ENCODE measurements at regions not wholly inside any gene's neighbourhood (a gene's known extent, or its start where the extent isn't known, plus 50 kb on each side); places are given as distances from the start of the nearest gene placed in this dataset.

GRCh38 chr6:21514288-21514687, 79.3 kb upstream of the SOX4 start:
- H3K27ac ChIP-seq (ENCODE audit: low read depth, low read length) = no peak overlapping the region
- no peak overlapping the region for H3K9ac ChIP-seq (ENCODE audit: low read length)
- no peak overlapping the region for H3K4me3 ChIP-seq (ENCODE audit: low read depth, low read length)
- no peaks in the 10 kb centered on the region for H3K27me3 ChIP-seq (ENCODE audit: control insufficient read depth, insufficient read depth, low read length)
- H3K9me3 ChIP-seq (ENCODE audit: control insufficient read depth, insufficient read depth, low read depth, low read length) = no peaks in the 10 kb centered on the region
- H3K36me3 ChIP-seq (ENCODE audit: control insufficient read depth, insufficient read depth, low read length) = no peaks in the 10 kb centered on the region
- H3K4me1 ChIP-seq (ENCODE audit: control insufficient read depth, insufficient read depth, low read length) = no peaks in the 10 kb centered on the region

GRCh38 chr6:21518317-21518716, 75.2 kb upstream of the SOX4 start:
- Histone ChIP-seq H3K27me3 (ENCODE audit: control insufficient read depth, insufficient read depth, low read length) (no peaks in the 10 kb centered on the region), H3K4me3 (ENCODE audit: low read depth, low read length) (no peak overlapping the region), H3K9me3 (ENCODE audit: control insufficient read depth, insufficient read depth, low read depth, low read length) (no peaks in the 10 kb centered on the region), H3K36me3 (ENCODE audit: control insufficient read depth, insufficient read depth, low read length) (no peaks in the 10 kb centered on the region), H3K9ac (ENCODE audit: low read length) (no peak overlapping the region), H3K27ac (ENCODE audit: low read depth, low read length) (no peak overlapping the region), H3K4me1 (ENCODE audit: control insufficient read depth, insufficient read depth, low read length) (peaks cover 2% of the 10 kb centered on the region; the same call in 1 of the 2 replicates)

- Histone ChIP-seq H3K4me3 (ENCODE audit: low read depth, low read length) (no peak overlapping the region), H3K27me3 (ENCODE audit: control insufficient read depth, insufficient read depth, low read length) (no peaks in the 10 kb centered on the region), H3K36me3 (ENCODE audit: control insufficient read depth, insufficient read depth, low read length) (no peaks in the 10 kb centered on the region), H3K9ac (ENCODE audit: low read length) (no peak overlapping the region), H3K4me1 (ENCODE audit: control insufficient read depth, insufficient read depth, low read length) (peaks cover 9% of the 10 kb centered on the region), H3K9me3 (ENCODE audit: control insufficient read depth, insufficient read depth, low read depth, low read length) (no peaks in the 10 kb centered on the region), H3K27ac (ENCODE audit: low read depth, low read length) (no peak overlapping the region)
Measured at GRCh38 chr6:21519642-21520041, 73.9 kb upstream of the SOX4 start.

- H3K36me3 ChIP-seq (ENCODE audit: control insufficient read depth, insufficient read depth, low read length) = no peaks in the 10 kb centered on the region
- H3K9ac ChIP-seq (ENCODE audit: low read length) = no peak overlapping the region
- no peaks in the 10 kb centered on the region for H3K9me3 ChIP-seq (ENCODE audit: control insufficient read depth, insufficient read depth, low read depth, low read length)
- no peak overlapping the region for H3K4me3 ChIP-seq (ENCODE audit: low read depth, low read length)
- no peak overlapping the region for H3K27ac ChIP-seq (ENCODE audit: low read depth, low read length)
- H3K27me3 ChIP-seq (ENCODE audit: control insufficient read depth, insufficient read depth, low read length) = no peaks in the 10 kb centered on the region
- peaks cover 9% of the 10 kb centered on the region for H3K4me1 ChIP-seq (ENCODE audit: control insufficient read depth, insufficient read depth, low read length)
Measured at GRCh38 chr6:21521276-21521675, 72.3 kb upstream of the SOX4 start.

GRCh38 chr6:21522143-21522747, 71.3 kb upstream of the SOX4 start:
- H3K9ac ChIP-seq (ENCODE audit: low read length) = no peak overlapping the region
- H3K4me1 ChIP-seq (ENCODE audit: control insufficient read depth, insufficient read depth, low read length) = peaks cover 9% of the 10 kb centered on the region
- no peak overlapping the region for H3K4me3 ChIP-seq (ENCODE audit: low read depth, low read length)
- H3K9me3 ChIP-seq (ENCODE audit: control insufficient read depth, insufficient read depth, low read depth, low read length) = no peaks in the 10 kb centered on the region
- no peak overlapping the region for H3K27ac ChIP-seq (ENCODE audit: low read depth, low read length)
- no peaks in the 10 kb centered on the region for H3K27me3 ChIP-seq (ENCODE audit: control insufficient read depth, insufficient read depth, low read length)
- H3K36me3 ChIP-seq (ENCODE audit: control insufficient read depth, insufficient read depth, low read length) = no peaks in the 10 kb centered on the region

- Histone ChIP-seq H3K9me3 (ENCODE audit: control insufficient read depth, insufficient read depth, low read depth, low read length) (no peaks in the 10 kb centered on the region), H3K4me3 (ENCODE audit: low read depth, low read length) (no peak overlapping the region)
Measured at GRCh38 chr6:21522797-21523456, 70.6 kb upstream of the SOX4 start.

GRCh38 chr6:21523652-21524051, 69.9 kb upstream of the SOX4 start:
- peaks cover 9% of the 10 kb centered on the region for H3K4me1 ChIP-seq (ENCODE audit: control insufficient read depth, insufficient read depth, low read length)
- no peaks in the 10 kb centered on the region for H3K27me3 ChIP-seq (ENCODE audit: control insufficient read depth, insufficient read depth, low read length)
- H3K4me3 ChIP-seq (ENCODE audit: low read depth, low read length) = no peak overlapping the region
- H3K36me3 ChIP-seq (ENCODE audit: control insufficient read depth, insufficient read depth, low read length) = no peaks in the 10 kb centered on the region
- H3K27ac ChIP-seq (ENCODE audit: low read depth, low read length) = no peak overlapping the region
- no peaks in the 10 kb centered on the region for H3K9me3 ChIP-seq (ENCODE audit: control insufficient read depth, insufficient read depth, low read depth, low read length)
- H3K9ac ChIP-seq (ENCODE audit: low read length) = no peak overlapping the region

More at GRCh38 chr6:21522797-21523456, 70.6 kb upstream of the SOX4 start:
- Histone ChIP-seq H3K27ac (ENCODE audit: low read depth, low read length) (no peak overlapping the region), H3K27me3 (ENCODE audit: control insufficient read depth, insufficient read depth, low read length) (no peaks in the 10 kb centered on the region), H3K36me3 (ENCODE audit: control insufficient read depth, insufficient read depth, low read length) (no peaks in the 10 kb centered on the region), H3K4me1 (ENCODE audit: control insufficient read depth, insufficient read depth, low read length) (peaks cover 9% of the 10 kb centered on the region), H3K9ac (ENCODE audit: low read length) (no peak overlapping the region)

- H3K9me3 ChIP-seq (ENCODE audit: control insufficient read depth, insufficient read depth, low read depth, low read length) = no peaks in the 10 kb centered on the region
- H3K9ac ChIP-seq (ENCODE audit: low read length) = no peak overlapping the region
- H3K4me1 ChIP-seq (ENCODE audit: control insufficient read depth, insufficient read depth, low read length) = peaks cover 9% of the 10 kb centered on the region
- H3K4me3 ChIP-seq (ENCODE audit: low read depth, low read length) = no peak overlapping the region
- no peaks in the 10 kb centered on the region for H3K36me3 ChIP-seq (ENCODE audit: control insufficient read depth, insufficient read depth, low read length)
- no peaks in the 10 kb centered on the region for H3K27me3 ChIP-seq (ENCODE audit: control insufficient read depth, insufficient read depth, low read length)
- H3K27ac ChIP-seq (ENCODE audit: low read depth, low read length) = no peak overlapping the region
Measured at GRCh38 chr6:21524201-21524600, 69.3 kb upstream of the SOX4 start.

- H3K9me3 ChIP-seq (ENCODE audit: control insufficient read depth, insufficient read depth, low read depth, low read length) = no peaks in the 10 kb centered on the region
- no peak overlapping the region for H3K9ac ChIP-seq (ENCODE audit: low read length)
- H3K27me3 ChIP-seq (ENCODE audit: control insufficient read depth, insufficient read depth, low read length) = no peaks in the 10 kb centered on the region
- no peak overlapping the region for H3K27ac ChIP-seq (ENCODE audit: low read depth, low read length)
- peaks cover 9% of the 10 kb centered on the region for H3K4me1 ChIP-seq (ENCODE audit: control insufficient read depth, insufficient read depth, low read length)
- H3K36me3 ChIP-seq (ENCODE audit: control insufficient read depth, insufficient read depth, low read length) = no peaks in the 10 kb centered on the region
- H3K4me3 ChIP-seq (ENCODE audit: low read depth, low read length) = no peak overlapping the region
Measured at GRCh38 chr6:21526974-21527373, 66.6 kb upstream of the SOX4 start.

GRCh38 chr6:21527731-21528130, 65.8 kb upstream of the SOX4 start:
- Histone ChIP-seq H3K9me3 (ENCODE audit: control insufficient read depth, insufficient read depth, low read depth, low read length) (no peaks in the 10 kb centered on the region), H3K4me3 (ENCODE audit: low read depth, low read length) (no peak overlapping the region), H3K4me1 (ENCODE audit: control insufficient read depth, insufficient read depth, low read length) (peaks cover 9% of the 10 kb centered on the region), H3K27me3 (ENCODE audit: control insufficient read depth, insufficient read depth, low read length) (no peaks in the 10 kb centered on the region), H3K27ac (ENCODE audit: low read depth, low read length) (no peak overlapping the region), H3K36me3 (ENCODE audit: control insufficient read depth, insufficient read depth, low read length) (no peaks in the 10 kb centered on the region), H3K9ac (ENCODE audit: low read length) (no peak overlapping the region)

- Histone ChIP-seq H3K9ac (ENCODE audit: low read length) (no peak overlapping the region), H3K9me3 (ENCODE audit: control insufficient read depth, insufficient read depth, low read depth, low read length) (no peaks in the 10 kb centered on the region), H3K27me3 (ENCODE audit: control insufficient read depth, insufficient read depth, low read length) (no peaks in the 10 kb centered on the region), H3K36me3 (ENCODE audit: control insufficient read depth, insufficient read depth, low read length) (no peaks in the 10 kb centered on the region), H3K4me3 (ENCODE audit: low read depth, low read length) (no peak overlapping the region), H3K27ac (ENCODE audit: low read depth, low read length) (no peak overlapping the region), H3K4me1 (ENCODE audit: control insufficient read depth, insufficient read depth, low read length) (no peaks in the 10 kb centered on the region)
Measured at GRCh38 chr6:21529431-21529830, 64.1 kb upstream of the SOX4 start.

Data from HUES6 (cell line).